ENCODE measurements at regions not wholly inside any gene's neighbourhood (a gene's known extent, or its start where the extent isn't known, plus 50 kb on each side); places are given as distances from the start of the nearest gene placed in this dataset.

- DNase-seq, result no peak
Measured at GRCh38 chr3:71997066-71997653, 212.2 kb upstream of the PROK2 start.

GRCh38 chr3:71994906-71995305, 210.0 kb upstream of the PROK2 start:
- DNase-seq, result no peak

- DNase-seq, result peak; percentile 20
Measured at GRCh38 chr3:71994203-71994602, 209.3 kb upstream of the PROK2 start.

- DNase-seq, result no peak
Measured at GRCh38 chr3:71991681-71992080, 206.7 kb upstream of the PROK2 start.

- no peak for DNase-seq
Measured at GRCh38 chr3:71991046-71991445, 206.1 kb upstream of the PROK2 start.

- DNase-seq, result no peak
Measured at GRCh38 chr3:71990545-71990944, 205.6 kb upstream of the PROK2 start.

- DNase-seq, result no peak
Measured at GRCh38 chr3:71989165-71989564, 204.2 kb upstream of the PROK2 start.

- no peak for DNase-seq
Measured at GRCh38 chr3:71987828-71988227, 202.9 kb upstream of the PROK2 start.

GRCh38 chr3:71987089-71987735, 202.3 kb upstream of the PROK2 start:
- DNase-seq, result no peak

GRCh38 chr3:71986606-71987005, 201.7 kb upstream of the PROK2 start:
- DNase-seq, result no peak

- DNase-seq, result peak; percentile 56
Measured at GRCh38 chr3:71984843-71985613, 200.1 kb upstream of the PROK2 start.

- no peak for DNase-seq
Measured at GRCh38 chr3:71983694-71984093, 198.7 kb upstream of the PROK2 start.

GRCh38 chr3:71982506-71983258, 197.7 kb upstream of the PROK2 start:
- DNase-seq, result peak; percentile 71

- no peak for DNase-seq
Measured at GRCh38 chr3:71979175-71979574, 194.2 kb upstream of the PROK2 start.

GRCh38 chr3:71978150-71978721, 193.3 kb upstream of the PROK2 start:
- DNase-seq, result peak; percentile 59

- no peak for DNase-seq
Measured at GRCh38 chr3:71977525-71977924, 192.6 kb upstream of the PROK2 start.

GRCh38 chr3:71975573-71975972, 190.6 kb upstream of the PROK2 start:
- no peak for DNase-seq

- DNase-seq, result no peak
Measured at GRCh38 chr3:71974786-71975185, 189.8 kb upstream of the PROK2 start.

- DNase-seq, result no peak
Measured at GRCh38 chr3:71973274-71974030, 188.5 kb upstream of the PROK2 start.

- no peak for DNase-seq
Measured at GRCh38 chr3:71972031-71972430, 187.1 kb upstream of the PROK2 start.

GRCh38 chr3:71968544-71968943, 183.6 kb upstream of the PROK2 start:
- no peak for DNase-seq

- no peak for DNase-seq
Measured at GRCh38 chr3:71966185-71966584, 181.2 kb upstream of the PROK2 start.
